CD8-positive, alpha-beta memory T cell (primary cell): ENCODE measurements at regions not wholly inside any gene's neighbourhood (a gene's known extent, or its start where the extent isn't known, plus 50 kb on each side); places are given as distances from the start of the nearest gene placed in this dataset.
A peak's percentile ranks its signal among the peaks of the same experiment; 100 is the strongest.

ENCODE experiments used
- CTCF ChIA-PET: fragments of 350-600 bp; sonication (Branson Sonifier 250); formaldehyde crosslinking; loops from one replicate; lab custom pipeline; 2021; ENCODE audit warnings: antibody characterized with exemption; lab: Charles Lee
- POLR2A ChIA-PET: fragments of 350-600 bp; sonication (Branson Sonifier 250); formaldehyde crosslinking; loops from one replicate; lab custom pipeline; 2021; ENCODE audit warnings: antibody characterized with exemption; lab: Charles Lee
- DNase-seq, 5 donors: peaks; one replicate each; pipeline versions ENCODE4 v3.0.0 to v3.0.0-alpha.2; 2020 to 2022; ENCODE audit warnings: mixed read lengths in 1 of 5
- H3K27ac ChIP-seq: one replicate; pipeline ENCODE4 v1.7.0; 2013; ENCODE audit warnings: low read depth, mild to moderate bottlenecking, low read length, moderate library complexity
- H3K27me3 ChIP-seq: 2 replicates; pipeline ENCODE4 v1.7.0; 2013; ENCODE audit warnings: low read length, mild to moderate bottlenecking; ENCODE audit not compliant: insufficient read depth, poor library complexity, severe bottlenecking
- H3K36me3 ChIP-seq: 2 replicates; pipeline ENCODE4 v1.7.0; 2013; ENCODE audit warnings: mild to moderate bottlenecking, low read length, moderate library complexity; ENCODE audit not compliant: insufficient read depth
- H3K4me1 ChIP-seq: 2 replicates; pipeline ENCODE4 v1.7.0; 2013; ENCODE audit warnings: mild to moderate bottlenecking, low read length, moderate library complexity; ENCODE audit not compliant: insufficient read depth
- H3K4me3 ChIP-seq: 2 replicates; pipeline ENCODE4 v1.7.0; 2013; ENCODE audit warnings: mild to moderate bottlenecking, low read length
- H3K9me3 ChIP-seq: 2 replicates; pipeline ENCODE4 v1.7.0; 2013; ENCODE audit warnings: mild to moderate bottlenecking, low read length
- H3K27ac Mint-ChIP-seq, 8 donors: one replicate each; pipeline ENCODE4 v1.8.0; 2020 to 2021; ENCODE audit warnings: mixed read lengths in 8 of 8, mild to moderate bottlenecking in 6 of 8, inconsistent platforms in 3 of 8, moderate library complexity in 3 of 8
- H3K27me3 Mint-ChIP-seq, 2 donors: one replicate each; pipeline ENCODE4 v1.8.0; 2020 to 2021; ENCODE audit warnings: mixed read lengths in 2 of 2, mild to moderate bottlenecking in 1 of 2, moderate library complexity in 1 of 2
- H3K36me3 Mint-ChIP-seq, 3 donors: one replicate each; pipeline ENCODE4 v1.8.0; 2020 to 2021; ENCODE audit warnings: mixed read lengths in 3 of 3, inconsistent platforms in 1 of 3, mild to moderate bottlenecking in 1 of 3
- H3K4me1 Mint-ChIP-seq, 3 donors: one replicate each; pipeline ENCODE4 v1.8.0; 2020 to 2021; ENCODE audit warnings: mixed read lengths in 3 of 3, inconsistent platforms in 1 of 3, mild to moderate bottlenecking in 1 of 3
- H3K4me3 Mint-ChIP-seq, 7 donors: one replicate each; pipeline ENCODE4 v1.8.0; 2020 to 2021; ENCODE audit warnings: mixed read lengths in 7 of 7, mild to moderate bottlenecking in 6 of 7, moderate library complexity in 4 of 7, inconsistent platforms in 2 of 7
- H3K9me3 Mint-ChIP-seq, 5 donors: one replicate each; pipeline ENCODE4 v1.8.0; 2020 to 2022; ENCODE audit warnings: mixed read lengths in 5 of 5, mild to moderate bottlenecking in 3 of 5, moderate library complexity in 2 of 5, inconsistent platforms in 1 of 5

DNA sequence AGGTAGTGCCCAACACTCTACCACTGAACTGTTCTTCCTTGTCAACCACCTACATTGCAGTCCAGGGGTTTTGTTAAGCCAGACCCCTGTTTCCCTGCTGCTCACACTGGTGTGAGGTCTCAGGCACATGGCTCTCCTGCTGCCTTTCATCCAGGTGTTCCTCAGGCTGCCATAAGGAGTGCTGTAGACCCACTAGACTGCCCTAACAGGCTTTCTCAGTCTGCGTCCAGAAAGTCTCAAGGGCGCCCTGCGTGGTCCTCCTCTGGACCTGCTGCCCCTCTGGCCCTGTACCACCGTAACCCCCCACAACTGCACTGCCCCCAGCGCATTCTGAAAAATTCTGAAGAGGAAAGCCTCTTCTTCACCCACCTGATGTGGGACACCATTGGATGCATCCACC lies 225.7 kb upstream of the ANKRD30A start:
- no peaks in the 10 kb centered on the region for H3K36me3 ChIP-seq
- no peak overlapping the region for H3K4me3 ChIP-seq
- no peak for DNase-seq
- Mint-ChIP-seq H3K27ac (no peak overlapping the region), H3K4me3 (no peak overlapping the region), H3K9me3 (peaks cover 0 to 7% (median 5%) of the 10 kb centered on the region in 5 donors), H3K27me3 (no peaks in the 10 kb centered on the region), H3K36me3 (no peaks in the 10 kb centered on the region), H3K4me1 (no peaks in the 10 kb centered on the region)
- ChIA-PET CTCF (no interaction called here), POLR2A (no interaction called here)
- no peaks in the 10 kb centered on the region for H3K9me3 ChIP-seq
- H3K27me3 ChIP-seq, result no peaks in the 10 kb centered on the region
- no peaks in the 10 kb centered on the region for H3K4me1 ChIP-seq
- no peak overlapping the region for H3K27ac ChIP-seq

GRCh38 chr10:36888925-36889573 lies 236.3 kb upstream of the ANKRD30A start:
- CTCF ChIA-PET, result no interaction called here
- POLR2A ChIA-PET, result no interaction called here
- peak overlapping the region in 1 of 8 donors; percentile 3 for H3K27ac Mint-ChIP-seq

DNA sequence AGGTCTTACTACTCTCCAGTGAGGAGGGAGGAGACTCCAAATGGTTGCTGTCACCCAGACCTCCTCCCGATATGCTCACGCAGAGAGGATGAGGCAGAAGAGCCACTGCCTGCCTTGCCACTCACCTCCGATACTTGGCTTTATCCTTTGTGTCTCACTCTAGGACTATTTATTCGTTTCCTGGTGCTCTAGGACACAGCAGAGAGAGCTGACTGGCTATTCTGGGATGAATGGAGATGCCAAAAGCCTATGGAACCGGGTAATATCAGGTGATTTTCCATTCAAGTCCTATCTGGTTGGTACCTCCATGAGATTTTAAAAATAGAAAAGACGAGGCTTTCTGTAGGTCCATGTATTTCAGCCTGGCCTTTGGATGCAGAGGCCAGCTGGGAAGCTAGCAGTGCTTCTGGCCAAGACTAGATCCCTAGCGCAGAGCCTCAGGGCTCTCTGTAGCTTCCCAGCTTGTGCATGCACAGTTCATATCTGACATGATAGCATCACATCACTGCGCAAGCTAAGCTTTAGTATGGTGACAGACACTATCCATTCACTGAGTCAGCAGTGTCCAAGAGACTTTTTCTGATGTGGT lies 239.0 kb upstream of the ANKRD30A start:
- Histone ChIP-seq H3K4me1 (no peaks in the 10 kb centered on the region), H3K9me3 (no peaks in the 10 kb centered on the region), H3K27me3 (no peaks in the 10 kb centered on the region), H3K36me3 (no peaks in the 10 kb centered on the region), H3K27ac (no peak overlapping the region), H3K4me3 (no peak overlapping the region)
- Mint-ChIP-seq H3K27me3 (no peaks in the 10 kb centered on the region), H3K9me3 (no peaks in the 10 kb centered on the region), H3K4me1 (no peaks in the 10 kb centered on the region), H3K36me3 (no peaks in the 10 kb centered on the region), H3K4me3 (no peak overlapping the region), H3K27ac (no peak overlapping the region)
- no peak for DNase-seq
- ChIA-PET POLR2A (no interaction called here), CTCF (no interaction called here)

More at GRCh38 chr10:36888925-36889573, 236.3 kb upstream of the ANKRD30A start:
- H3K4me3 Mint-ChIP-seq, result no peak overlapping the region
- Histone ChIP-seq H3K27me3 (no peaks in the 10 kb centered on the region), H3K4me3 (no peak overlapping the region), H3K4me1 (no peaks in the 10 kb centered on the region), H3K9me3 (no peaks in the 10 kb centered on the region), H3K27ac (no peak overlapping the region), H3K36me3 (no peaks in the 10 kb centered on the region)
- no peak for DNase-seq
- H3K9me3 Mint-ChIP-seq, result no peaks in the 10 kb centered on the region
- no peaks in the 10 kb centered on the region for H3K36me3 Mint-ChIP-seq
- H3K27me3 Mint-ChIP-seq, result no peaks in the 10 kb centered on the region
- no peaks in the 10 kb centered on the region for H3K4me1 Mint-ChIP-seq

DNA sequence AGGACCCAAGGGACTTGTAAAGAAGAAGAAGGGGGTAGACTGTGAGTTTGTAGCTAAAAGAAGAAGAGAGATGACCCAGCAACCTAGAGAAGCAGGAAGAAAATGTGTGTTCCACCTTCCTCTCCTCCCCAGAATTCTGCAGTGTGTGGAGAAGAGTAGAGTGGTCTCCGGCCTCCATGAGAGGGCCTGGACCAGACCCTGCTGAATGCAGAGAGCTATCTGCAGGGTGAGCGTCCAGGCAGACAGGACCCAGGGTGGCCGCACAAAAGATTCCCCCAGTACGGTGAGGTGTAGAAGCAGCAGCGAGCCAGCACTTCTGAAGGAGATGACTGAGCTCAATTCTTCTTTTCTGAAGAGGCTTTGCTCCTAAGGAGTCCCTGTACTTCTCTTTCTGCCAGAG lies 239.7 kb upstream of the ANKRD30A start:
- Mint-ChIP-seq H3K27me3 (no peaks in the 10 kb centered on the region), H3K4me3 (no peak overlapping the region), H3K4me1 (no peaks in the 10 kb centered on the region), H3K9me3 (no peaks in the 10 kb centered on the region), H3K27ac (no peak overlapping the region), H3K36me3 (no peaks in the 10 kb centered on the region)
- DNase-seq, result no peak
- no peak overlapping the region for H3K27ac ChIP-seq
- H3K36me3 ChIP-seq, result no peaks in the 10 kb centered on the region
- no peak overlapping the region for H3K4me3 ChIP-seq
- no peaks in the 10 kb centered on the region for H3K4me1 ChIP-seq
- ChIA-PET CTCF (no interaction called here), POLR2A (no interaction called here)
- H3K9me3 ChIP-seq, result no peaks in the 10 kb centered on the region
- no peaks in the 10 kb centered on the region for H3K27me3 ChIP-seq

DNA sequence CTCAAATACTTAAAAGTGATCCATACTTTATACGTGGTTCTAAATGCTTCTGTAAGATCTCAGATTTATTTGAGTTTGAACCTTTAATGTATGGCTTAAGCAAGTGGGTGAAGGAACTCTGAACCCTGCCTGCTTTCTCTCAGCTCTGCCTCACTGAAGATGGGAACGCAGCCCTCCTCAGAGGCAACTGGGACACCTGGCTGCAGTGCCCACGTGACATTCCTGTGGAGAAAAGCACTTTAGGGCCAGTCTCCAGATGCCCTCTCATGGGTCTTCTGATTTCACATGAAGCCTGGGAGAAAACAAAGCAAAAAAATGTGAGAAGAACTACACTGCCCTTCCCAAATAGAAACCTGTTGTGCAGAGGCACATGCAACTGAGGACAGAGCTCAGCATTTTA lies 242.6 kb upstream of the ANKRD30A start:
- Mint-ChIP-seq H3K27me3 (no peaks in the 10 kb centered on the region), H3K9me3 (peaks cover 0 to 3% (median 0%) of the 10 kb centered on the region in 5 donors), H3K36me3 (no peaks in the 10 kb centered on the region), H3K4me3 (no peak overlapping the region), H3K27ac (no peak overlapping the region), H3K4me1 (no peaks in the 10 kb centered on the region)
- Histone ChIP-seq H3K36me3 (no peaks in the 10 kb centered on the region), H3K27ac (no peak overlapping the region), H3K27me3 (no peaks in the 10 kb centered on the region), H3K4me3 (no peak overlapping the region), H3K9me3 (no peaks in the 10 kb centered on the region), H3K4me1 (no peaks in the 10 kb centered on the region)
- DNase-seq, result no peak
- ChIA-PET CTCF (no interaction called here), POLR2A (no interaction called here)

- no peak overlapping the region for H3K27ac ChIP-seq
- ChIA-PET POLR2A (no interaction called here), CTCF (interaction anchor here (0.5 kb wide), 1 partner anchor 71 kb away, joined by 3 read pairs; no protein-coding TSS in a partner anchor)
Observed at GRCh38 chr10:36880898-36881297, 244.5 kb upstream of the ANKRD30A start.

GRCh38 chr10:36872702-36873393 lies 252.6 kb upstream of the ANKRD30A start:
- no peaks in the 10 kb centered on the region for H3K36me3 ChIP-seq
- H3K9me3 Mint-ChIP-seq, result peaks cover 0 to 3% (median 1%) of the 10 kb centered on the region in 5 donors
- no peaks in the 10 kb centered on the region for H3K27me3 Mint-ChIP-seq
- ChIA-PET CTCF (no interaction called here), POLR2A (no interaction called here)
- no peaks in the 10 kb centered on the region for H3K36me3 Mint-ChIP-seq
- no peak overlapping the region for H3K4me3 Mint-ChIP-seq
- H3K27ac ChIP-seq, result no peak overlapping the region
- DNase-seq, result no peak
- H3K27me3 ChIP-seq, result no peaks in the 10 kb centered on the region
- no peaks in the 10 kb centered on the region for H3K4me1 ChIP-seq
- no peaks in the 10 kb centered on the region for H3K4me1 Mint-ChIP-seq
- no peaks in the 10 kb centered on the region for H3K9me3 ChIP-seq
- H3K27ac Mint-ChIP-seq, result no peak overlapping the region
- no peak overlapping the region for H3K4me3 ChIP-seq

More at GRCh38 chr10:36880898-36881297, 244.5 kb upstream of the ANKRD30A start:
- H3K36me3 ChIP-seq, result no peaks in the 10 kb centered on the region
- Mint-ChIP-seq H3K27me3 (no peaks in the 10 kb centered on the region), H3K4me3 (no peak overlapping the region), H3K27ac (no peak overlapping the region), H3K9me3 (peaks cover 0 to 3% (median 0%) of the 10 kb centered on the region in 5 donors), H3K4me1 (no peaks in the 10 kb centered on the region), H3K36me3 (no peaks in the 10 kb centered on the region)
- no peaks in the 10 kb centered on the region for H3K27me3 ChIP-seq
- no peaks in the 10 kb centered on the region for H3K4me1 ChIP-seq
- DNase-seq, result no peak
- no peak overlapping the region for H3K4me3 ChIP-seq
- H3K9me3 ChIP-seq, result no peaks in the 10 kb centered on the region

DNA sequence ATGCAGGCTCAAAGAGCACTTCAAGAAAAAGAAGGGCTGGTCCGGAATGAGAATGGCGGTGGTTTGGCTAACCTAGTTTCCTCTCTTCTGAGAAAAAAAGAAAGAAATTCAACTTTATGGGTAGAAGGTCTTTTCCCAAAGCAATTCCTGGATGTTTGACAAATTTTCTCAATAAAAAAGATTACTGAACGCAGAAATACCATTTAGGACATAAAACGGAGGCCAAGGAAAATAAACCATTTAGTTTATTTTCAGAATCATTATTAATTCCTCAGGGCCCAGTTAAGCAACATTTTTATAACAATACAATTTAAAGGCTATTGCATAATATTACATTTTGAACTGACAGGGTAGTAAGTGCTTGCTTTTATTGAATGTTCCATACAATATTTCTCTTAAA lies 284.6 kb upstream of the ANKRD30A start:
- H3K9me3 Mint-ChIP-seq, result peaks cover 0 to 11% (median 6%) of the 10 kb centered on the region in 5 donors
- H3K4me1 Mint-ChIP-seq, result no peaks in the 10 kb centered on the region
- Histone ChIP-seq H3K27me3 (no peaks in the 10 kb centered on the region), H3K4me1 (no peaks in the 10 kb centered on the region), H3K36me3 (no peaks in the 10 kb centered on the region), H3K9me3 (no peaks in the 10 kb centered on the region), H3K4me3 (no peak overlapping the region), H3K27ac (no peak overlapping the region)
- H3K4me3 Mint-ChIP-seq, result no peak overlapping the region
- DNase-seq, result no peak
- POLR2A ChIA-PET, result no interaction called here
- H3K27ac Mint-ChIP-seq, result no peak overlapping the region
- no peaks in the 10 kb centered on the region for H3K36me3 Mint-ChIP-seq
- H3K27me3 Mint-ChIP-seq, result no peaks in the 10 kb centered on the region
- CTCF ChIA-PET, result no interaction called here
